Adrenal gland (tissue), 5 donors: ENCODE measurements at regions not wholly inside any gene's neighbourhood (a gene's known extent, or its start where the extent isn't known, plus 50 kb on each side); places are given as distances from the start of the nearest gene placed in this dataset.
"Not testable (repeated sequence)": the region's sequence is repeated elsewhere in the genome, so short reads cannot be mapped to it uniquely, and the experiment has no call there.

ENCODE experiments used
- POLR2A ChIP-seq, 2 donors: fragments of 450-650 bp; IDR thresholded peaks; one replicate each; pipeline ENCODE4 v1.6.1; 2017; ENCODE audit warnings: antibody characterized with exemption in 2 of 2, mild to moderate bottlenecking in 2 of 2, moderate library complexity in 1 of 2
- TF ChIP-seq, protein P1 (sequence below), 6 experiments: fragments of 450-650 bp in 4 of 6; fragments of 200-600 bp in 2 of 6; sonication (generic) in 1 of 6; IDR thresholded peaks; 1 replicate in 5 of 6; 2 replicates in 1 of 6; pipeline versions ENCODE4 v1.5.1 to v1.8.0; 2016 to 2021; ENCODE audit warnings: antibody characterized with exemption in 6 of 6, mild to moderate bottlenecking in 2 of 6, moderate library complexity in 1 of 6
- donor health status: DM: no; HTN: no; CAD: no.

DNA sequence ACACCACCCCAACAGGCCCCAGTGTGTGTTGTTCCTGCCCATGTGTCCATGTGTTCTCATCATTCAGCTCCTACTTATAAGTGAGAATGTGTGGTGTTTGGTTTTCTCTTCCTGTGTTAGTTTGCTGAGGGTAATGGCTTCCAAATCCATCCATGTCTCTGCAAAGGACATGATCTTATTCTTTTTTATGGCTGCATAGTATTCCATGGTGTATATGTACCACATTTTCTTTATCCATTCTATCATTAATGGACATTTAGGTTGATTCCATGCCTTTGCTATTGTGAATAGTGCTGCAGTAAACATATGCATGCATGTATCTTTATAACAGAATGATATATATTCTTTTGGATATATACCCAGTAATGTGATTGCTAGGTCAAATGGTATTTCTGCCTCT is 222.9 kb upstream of the ELL2 start:
- TF ChIP-seq, protein P1, sequence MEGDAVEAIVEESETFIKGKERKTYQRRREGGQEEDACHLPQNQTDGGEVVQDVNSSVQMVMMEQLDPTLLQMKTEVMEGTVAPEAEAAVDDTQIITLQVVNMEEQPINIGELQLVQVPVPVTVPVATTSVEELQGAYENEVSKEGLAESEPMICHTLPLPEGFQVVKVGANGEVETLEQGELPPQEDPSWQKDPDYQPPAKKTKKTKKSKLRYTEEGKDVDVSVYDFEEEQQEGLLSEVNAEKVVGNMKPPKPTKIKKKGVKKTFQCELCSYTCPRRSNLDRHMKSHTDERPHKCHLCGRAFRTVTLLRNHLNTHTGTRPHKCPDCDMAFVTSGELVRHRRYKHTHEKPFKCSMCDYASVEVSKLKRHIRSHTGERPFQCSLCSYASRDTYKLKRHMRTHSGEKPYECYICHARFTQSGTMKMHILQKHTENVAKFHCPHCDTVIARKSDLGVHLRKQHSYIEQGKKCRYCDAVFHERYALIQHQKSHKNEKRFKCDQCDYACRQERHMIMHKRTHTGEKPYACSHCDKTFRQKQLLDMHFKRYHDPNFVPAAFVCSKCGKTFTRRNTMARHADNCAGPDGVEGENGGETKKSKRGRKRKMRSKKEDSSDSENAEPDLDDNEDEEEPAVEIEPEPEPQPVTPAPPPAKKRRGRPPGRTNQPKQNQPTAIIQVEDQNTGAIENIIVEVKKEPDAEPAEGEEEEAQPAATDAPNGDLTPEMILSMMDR (IDR thresholded peaks at IDR 0.05), result not testable (repeated sequence)
- TF ChIP-seq POLR2A (IDR thresholded peaks at IDR 0.05), result not testable (repeated sequence)
